ENCODE measurements at regions not wholly inside any gene's neighbourhood (a gene's known extent, or its start where the extent isn't known, plus 50 kb on each side); places are given as distances from the start of the nearest gene placed in this dataset.
"Not testable (repeated sequence)": the region's sequence is repeated elsewhere in the genome, so short reads cannot be mapped to it uniquely, and the experiment has no call there.

DNA sequence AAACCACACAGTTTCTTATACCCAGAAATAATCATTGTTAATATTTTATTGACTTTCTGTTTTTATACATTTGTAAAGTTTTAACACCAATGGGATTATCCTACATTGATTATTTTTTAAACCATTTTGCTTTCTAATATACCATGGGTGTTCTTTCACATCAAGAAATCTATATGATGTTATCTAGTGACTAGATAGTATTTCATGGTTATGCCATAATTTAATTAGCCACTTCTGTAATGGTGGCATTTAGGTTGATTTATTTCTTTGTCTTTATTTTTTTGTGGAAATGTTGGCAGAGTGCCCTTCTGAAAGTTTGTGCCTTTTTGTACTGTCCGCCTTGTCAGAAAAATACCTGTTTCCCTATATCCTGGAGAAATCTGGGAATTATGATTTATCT lies 193.3 kb downstream of the CEP135 start:
- DNase-seq (ENCODE audit: low read depth): no peak

DNA sequence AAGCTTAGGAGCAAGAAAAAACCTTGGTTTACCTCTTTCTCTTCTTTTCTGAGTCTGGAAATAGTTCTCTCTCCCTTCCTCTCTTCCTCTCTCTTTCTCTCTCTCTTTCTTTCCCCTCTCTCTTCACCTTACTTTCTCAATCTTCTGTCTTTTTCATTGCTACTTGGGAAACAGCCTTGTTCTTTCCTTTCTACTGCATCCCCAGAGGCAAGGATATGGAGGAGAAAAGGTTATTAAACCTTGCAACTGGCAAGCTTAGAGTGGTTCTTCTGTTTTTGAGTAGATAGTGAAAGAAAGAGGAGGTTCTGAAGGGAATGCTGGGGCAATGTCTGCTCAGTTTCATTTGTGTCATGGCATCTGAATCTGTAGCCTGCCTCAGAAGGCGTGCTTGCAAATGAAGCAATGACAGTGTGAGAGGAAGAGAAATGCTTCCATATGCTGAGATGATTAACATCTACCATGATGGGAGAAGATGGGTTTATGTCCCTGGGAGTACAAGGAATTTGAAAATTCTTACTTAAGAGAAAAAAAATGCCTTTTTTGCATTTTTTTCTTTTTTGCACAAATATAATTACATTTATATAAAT lies 190.6 kb downstream of the CEP135 start:
- no peak for DNase-seq (ENCODE audit: low read depth)

GRCh38 chr4:56134834-56135233 lies 186.1 kb downstream of the CEP135 start:
- peak; percentile 59 for DNase-seq (ENCODE audit: low read depth)

- peak; percentile 78 for DNase-seq (ENCODE audit: low read depth)
Measured at GRCh38 chr4:56134266-56134665, 185.5 kb downstream of the CEP135 start.

GRCh38 chr4:56132835-56133234 lies 184.1 kb downstream of the CEP135 start:
- DNase-seq (ENCODE audit: low read depth): no peak

DNA sequence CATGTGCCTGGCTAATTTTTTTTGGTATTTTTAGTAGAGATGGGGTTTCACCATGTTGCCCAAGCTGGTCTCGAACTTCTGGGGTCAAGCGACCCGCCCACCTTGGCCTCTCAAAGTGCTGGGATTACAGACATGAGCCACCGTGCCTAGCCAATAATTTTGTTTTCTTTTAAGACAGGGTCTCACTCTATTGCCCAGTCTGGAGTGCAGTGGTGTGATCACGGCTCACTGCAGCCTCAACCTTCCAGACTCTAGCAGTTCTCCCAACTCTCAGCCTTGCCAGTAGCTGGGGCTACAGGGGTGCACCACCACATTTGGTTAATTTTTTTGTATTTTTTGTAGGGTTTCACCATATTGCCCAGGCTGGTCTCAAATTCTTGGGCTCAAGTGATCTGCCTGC lies 183.4 kb downstream of the CEP135 start:
- DNase-seq (ENCODE audit: low read depth): not testable (repeated sequence)

- no peak for DNase-seq (ENCODE audit: low read depth)
Measured at GRCh38 chr4:56130606-56131155, 181.9 kb downstream of the CEP135 start.

GRCh38 chr4:56129431-56129861 lies 180.7 kb downstream of the CEP135 start:
- DNase-seq (ENCODE audit: low read depth): no peak

DNA sequence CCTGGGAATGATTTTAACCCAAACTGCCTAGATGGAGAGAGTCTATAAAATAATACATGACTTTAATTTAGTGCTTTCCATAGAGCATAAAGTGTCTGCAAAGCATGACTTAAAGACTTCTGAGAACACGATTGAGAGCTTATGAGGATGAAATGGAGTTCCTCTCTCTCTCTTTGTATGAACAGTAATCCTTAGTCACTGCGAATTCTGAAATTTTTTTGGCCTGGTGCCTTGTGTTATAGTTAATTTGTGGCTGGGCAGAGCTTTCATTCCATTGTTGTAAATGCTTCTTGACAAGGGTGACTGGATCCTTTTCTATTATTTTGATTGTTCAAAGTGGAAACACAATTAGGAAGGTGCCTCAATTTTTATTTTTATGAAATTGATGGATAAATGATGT lies 179.5 kb downstream of the CEP135 start:
- peak; percentile 44 for DNase-seq (ENCODE audit: low read depth)

DNA sequence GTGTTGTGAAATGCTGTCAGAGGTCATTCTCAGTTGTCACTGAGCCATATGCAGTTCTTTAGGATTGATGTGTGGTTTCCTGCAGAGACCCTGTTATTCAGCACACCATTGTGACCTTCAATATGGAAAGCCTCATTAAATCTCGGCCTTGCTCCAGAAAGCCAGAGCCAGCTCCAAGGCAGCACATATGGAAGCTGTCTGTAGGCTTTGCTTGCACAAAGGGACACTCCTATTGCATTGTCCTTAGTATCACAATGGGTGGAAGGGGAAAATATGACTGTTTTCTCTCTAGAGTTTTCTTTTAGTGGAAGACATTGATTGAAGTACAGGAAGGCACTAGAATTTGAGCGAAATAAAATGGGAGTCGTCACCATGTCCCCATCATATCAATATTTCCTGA lies 179.0 kb downstream of the CEP135 start:
- DNase-seq (ENCODE audit: low read depth): no peak

DNA sequence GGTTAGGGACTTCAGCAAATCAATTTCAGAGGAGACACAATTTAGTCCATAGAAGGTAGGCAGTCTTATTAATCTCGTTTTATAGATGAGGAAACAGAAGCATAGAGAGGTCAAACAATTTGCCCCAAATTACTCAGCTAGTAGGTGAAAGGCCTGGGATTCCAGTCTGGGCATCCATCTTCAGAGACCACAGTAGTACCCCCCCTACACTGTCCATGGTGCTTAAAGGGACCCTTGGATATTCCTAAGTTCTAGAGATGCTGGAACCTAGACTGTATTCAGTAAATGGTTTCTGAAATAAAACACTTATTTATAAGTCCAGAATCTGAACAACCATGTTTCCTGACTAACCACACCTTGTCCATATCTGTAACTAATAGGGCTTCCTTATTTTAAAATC lies 174.8 kb downstream of the CEP135 start:
- no peak for DNase-seq (ENCODE audit: low read depth)

- no peak for DNase-seq (ENCODE audit: low read depth)
Measured at GRCh38 chr4:56123051-56123450, 174.3 kb downstream of the CEP135 start.

- DNase-seq (ENCODE audit: low read depth): no peak
Measured at GRCh38 chr4:56118845-56119244, 170.1 kb downstream of the CEP135 start.

DNA sequence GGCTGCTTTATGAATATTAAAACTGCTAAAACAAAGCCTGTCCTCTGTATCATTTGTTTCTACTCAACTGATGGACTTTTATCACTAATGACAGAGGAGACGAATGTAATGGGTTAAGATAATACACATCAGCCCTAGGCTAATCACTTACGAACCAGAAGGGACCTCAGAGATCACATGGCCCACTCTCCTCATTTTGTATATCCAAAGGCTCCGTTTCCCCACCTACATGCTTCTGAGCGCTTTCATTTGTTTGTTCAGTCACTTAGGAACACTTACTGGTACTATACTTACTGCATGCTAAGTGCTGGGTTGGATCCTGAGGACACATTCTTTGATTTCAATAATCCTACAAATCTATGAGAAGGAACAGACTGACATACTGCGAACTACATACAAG lies 169.3 kb downstream of the CEP135 start:
- DNase-seq (ENCODE audit: low read depth): no peak

DNA sequence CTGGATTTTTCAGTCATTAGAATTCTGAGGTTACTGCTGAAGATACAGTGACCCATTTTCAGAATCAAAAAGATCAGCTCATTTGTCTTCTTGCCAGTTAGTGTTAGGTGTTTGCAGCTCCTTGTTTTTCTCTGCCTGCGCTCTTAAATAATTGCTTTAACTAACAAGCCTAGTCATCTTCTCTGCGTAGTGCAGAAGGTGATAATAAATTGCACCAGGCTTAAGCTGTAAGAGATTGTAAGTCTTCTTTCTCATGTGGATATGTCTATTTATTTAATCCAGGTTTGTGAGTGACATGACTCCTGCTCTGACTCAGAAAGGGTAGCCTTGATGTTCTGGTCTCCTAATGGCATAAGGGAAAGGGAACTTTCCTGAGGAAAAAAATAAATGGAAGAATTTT lies 167.2 kb downstream of the CEP135 start:
- DNase-seq (ENCODE audit: low read depth): no peak

DNA sequence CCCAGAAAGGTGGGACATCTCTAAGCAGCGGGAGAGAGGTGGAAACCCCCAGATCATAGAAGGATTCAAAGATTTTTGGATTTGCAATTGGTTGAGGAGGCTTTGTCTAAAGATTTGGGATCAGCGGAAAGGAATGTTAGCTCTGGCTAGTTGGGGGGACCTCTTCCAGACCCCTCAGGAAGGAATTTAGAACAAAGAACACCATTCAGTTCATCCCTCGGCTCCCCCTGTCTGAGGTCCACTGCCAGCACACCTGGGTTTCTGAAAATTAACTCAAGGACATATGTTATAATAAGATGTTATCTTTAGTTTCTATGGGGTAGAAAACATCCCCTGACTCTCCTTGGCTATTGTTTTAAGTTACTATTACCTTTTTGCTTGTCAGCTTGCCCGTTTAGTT lies 163.6 kb downstream of the CEP135 start:
- DNase-seq (ENCODE audit: low read depth): no peak

DNA sequence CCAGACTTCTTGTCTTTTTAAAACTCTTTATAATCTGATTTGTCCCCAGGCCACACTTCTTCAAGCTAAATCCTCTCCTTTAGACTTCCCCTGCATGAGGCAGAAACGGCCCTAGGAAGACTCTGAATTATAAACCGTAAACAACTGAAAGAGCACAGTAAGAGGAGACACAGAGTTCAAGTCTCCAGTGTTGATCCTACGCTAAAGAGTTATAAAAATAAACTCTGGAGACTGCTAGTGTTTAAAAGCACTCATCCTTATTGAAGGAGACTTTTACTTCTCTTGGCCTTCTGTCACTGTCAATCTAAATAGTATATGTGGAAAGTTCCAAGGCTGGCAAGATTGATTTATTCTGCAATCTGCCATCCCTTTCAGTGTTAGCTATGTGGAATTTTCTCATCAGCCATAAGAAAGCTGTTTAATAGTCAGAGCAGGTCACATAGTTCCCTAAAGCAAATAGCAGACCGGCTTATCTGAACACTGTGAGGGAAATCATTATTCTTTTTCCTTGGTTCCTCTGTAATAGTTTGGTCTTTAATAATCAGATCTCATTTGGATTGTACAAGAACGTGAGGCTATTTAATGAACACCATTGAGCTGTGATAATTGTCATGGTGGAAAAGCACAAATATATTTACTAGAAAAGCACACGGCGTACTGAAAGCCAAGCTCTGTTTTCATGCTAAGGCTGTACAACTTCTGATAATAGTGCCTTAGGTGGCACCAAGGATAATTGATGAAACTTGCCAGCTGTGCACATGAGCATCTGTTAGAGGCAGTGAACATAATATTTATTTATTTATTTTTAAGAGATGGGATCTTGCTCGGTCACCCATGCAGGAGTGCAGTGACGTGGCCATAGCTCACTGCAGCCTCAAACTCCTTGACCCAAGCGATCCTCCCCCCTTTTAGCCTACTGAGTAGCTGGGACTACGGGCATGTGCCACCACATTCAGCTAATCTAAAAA lies 157.7 kb downstream of the CEP135 start:
- DNase-seq (ENCODE audit: low read depth): no peak

DNA sequence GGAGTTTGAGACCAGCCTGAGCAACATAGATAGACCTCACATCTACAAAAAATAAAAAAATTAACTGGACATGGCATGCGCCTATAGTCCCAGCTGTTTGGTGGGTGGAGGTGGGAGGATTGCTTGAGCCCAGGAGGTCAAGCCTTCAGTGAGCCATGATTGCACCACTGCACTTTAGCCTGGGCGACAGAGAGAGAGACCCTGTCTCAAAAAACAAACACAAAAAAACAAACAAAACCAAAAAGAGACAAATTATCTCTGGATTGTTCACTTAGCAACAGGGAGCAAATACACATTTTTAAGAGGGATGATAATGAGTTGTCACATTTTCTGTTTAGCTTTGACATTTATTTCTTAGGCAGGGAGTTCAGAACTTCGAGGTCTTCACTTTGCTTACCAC lies 155.4 kb downstream of the CEP135 start:
- DNase-seq (ENCODE audit: low read depth): no peak

GRCh38 chr4:56102601-56103000 lies 153.9 kb downstream of the CEP135 start:
- no peak for DNase-seq (ENCODE audit: low read depth)

DNA sequence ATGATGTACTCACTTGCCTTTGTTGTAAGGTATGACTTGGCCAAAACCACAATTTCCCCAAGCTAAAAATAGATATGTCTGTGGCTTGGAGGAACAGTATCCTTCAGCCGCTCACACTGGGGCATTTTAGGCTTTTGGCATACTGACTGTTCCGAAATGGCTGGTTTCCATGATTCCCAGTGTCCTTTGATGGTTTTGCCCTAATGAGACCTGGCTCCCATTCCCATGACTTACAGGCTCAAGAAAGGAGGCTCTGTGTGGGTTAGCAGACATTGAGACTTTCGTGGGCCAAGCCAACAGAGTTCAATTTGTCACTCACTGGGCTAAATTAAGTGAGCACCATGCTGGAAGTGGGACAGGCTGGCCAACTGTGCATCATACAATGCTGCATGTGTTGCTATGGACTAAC lies 150.6 kb downstream of the CEP135 start:
- DNase-seq (ENCODE audit: low read depth): peak; percentile 4

DNA sequence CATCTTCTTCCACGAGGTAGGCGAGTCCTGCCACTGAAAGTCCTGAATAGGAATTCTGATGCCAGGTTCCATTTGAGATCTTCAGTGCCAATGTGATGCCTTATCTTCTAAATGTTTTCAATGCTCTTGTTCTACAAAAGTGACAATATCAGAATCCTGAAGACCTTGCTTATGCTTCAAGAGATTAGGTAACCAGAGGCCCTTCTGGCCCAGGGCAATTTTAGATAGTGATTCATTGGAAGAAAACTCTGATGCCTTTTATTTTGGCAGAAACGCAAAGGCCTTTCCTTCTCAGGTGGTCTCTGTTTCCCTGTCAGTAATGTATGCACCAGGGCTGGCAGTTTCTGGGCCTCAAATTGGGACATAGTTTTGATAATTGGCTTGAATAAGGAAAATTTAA lies 144.8 kb downstream of the CEP135 start:
- no peak for DNase-seq (ENCODE audit: low read depth)

- DNase-seq (ENCODE audit: low read depth): no peak
Measured at GRCh38 chr4:56092540-56092939, 143.8 kb downstream of the CEP135 start.

- no peak for DNase-seq (ENCODE audit: low read depth)
Measured at GRCh38 chr4:56086561-56086960, 137.8 kb downstream of the CEP135 start.
